Endometrium (tissue), 2 donors: ENCODE measurements at regions not wholly inside any gene's neighbourhood (a gene's known extent, or its start where the extent isn't known, plus 50 kb on each side); places are given as distances from the start of the nearest gene placed in this dataset.

Experiments used
- FAIRE-seq: peaks from 2 replicates; lab custom pipeline; 2012; peaks lifted over from hg19 to GRCh38; lab: Jason Lieb, UNC
- donor health status: control.
- donor health status: control.

- FAIRE-seq: no peak
Measured at GRCh38 chr12:24603371-24603770, 345.5 kb downstream of the BCAT1 start.

GRCh38 chr12:24600996-24601395 lies 347.9 kb downstream of the BCAT1 start:
- peak; percentile 54 for FAIRE-seq

GRCh38 chr12:24600551-24600950 lies 348.4 kb downstream of the BCAT1 start:
- no peak for FAIRE-seq

GRCh38 chr12:24599736-24600135 lies 349.2 kb downstream of the BCAT1 start:
- no peak for FAIRE-seq

GRCh38 chr12:24597580-24597979 lies 351.3 kb downstream of the BCAT1 start:
- FAIRE-seq: no peak

GRCh38 chr12:24596768-24597388 lies 352.0 kb downstream of the BCAT1 start:
- FAIRE-seq: peak; percentile 96

- no peak for FAIRE-seq
Measured at GRCh38 chr12:24595652-24596235, 353.2 kb downstream of the BCAT1 start.

GRCh38 chr12:24591715-24592440 lies 357.0 kb downstream of the BCAT1 start:
- peak; percentile 58 for FAIRE-seq

GRCh38 chr12:24591079-24591626 lies 357.7 kb downstream of the BCAT1 start:
- no peak for FAIRE-seq

GRCh38 chr12:24586293-24586692 lies 362.6 kb downstream of the BCAT1 start:
- FAIRE-seq: no peak

GRCh38 chr12:24584032-24584675 lies 364.7 kb downstream of the BCAT1 start:
- no peak for FAIRE-seq

GRCh38 chr12:24582954-24583601 lies 365.8 kb downstream of the BCAT1 start:
- FAIRE-seq: no peak

GRCh38 chr12:24574538-24574937 lies 374.4 kb downstream of the BCAT1 start:
- FAIRE-seq: no peak

GRCh38 chr12:24573621-24574020 lies 375.3 kb downstream of the BCAT1 start:
- FAIRE-seq: no peak

GRCh38 chr12:24565300-24565699 lies 383.6 kb downstream of the BCAT1 start:
- no peak for FAIRE-seq

GRCh38 chr12:24562771-24563431 lies 386.0 kb downstream of the BCAT1 start:
- FAIRE-seq: no peak

GRCh38 chr12:24561882-24562770 lies 386.8 kb downstream of the BCAT1 start:
- no peak for FAIRE-seq

- FAIRE-seq: no peak
Measured at GRCh38 chr12:24561411-24561871, 387.5 kb downstream of the BCAT1 start.

GRCh38 chr12:24560831-24561271 lies 388.1 kb downstream of the BCAT1 start:
- no peak for FAIRE-seq

GRCh38 chr12:24560192-24560775 lies 388.6 kb downstream of the BCAT1 start:
- FAIRE-seq: no peak
